ENCODE measurements at regions not wholly inside any gene's neighbourhood (a gene's known extent, or its start where the extent isn't known, plus 50 kb on each side); places are given as distances from the start of the nearest gene placed in this dataset.

- no peak for DNase-seq (ENCODE audit: low spot score, unreplicated experiment)
- H3K4me3 Mint-ChIP-seq (ENCODE audit: low read depth) = no peak overlapping the region
- H3K9me3 Mint-ChIP-seq (ENCODE audit: low read depth) = peaks cover 2% of the 10 kb centered on the region
- H3K27ac Mint-ChIP-seq = no peak overlapping the region
- no peaks in the 10 kb centered on the region for H3K36me3 Mint-ChIP-seq (ENCODE audit: insufficient read depth)
- H3K27me3 Mint-ChIP-seq = no peaks in the 10 kb centered on the region
- TF ChIP-seq CTCF (IDR thresholded peaks at IDR 0.05; ENCODE audit: unreplicated experiment) = no peak
- no peaks in the 10 kb centered on the region for H3K4me1 Mint-ChIP-seq (ENCODE audit: low read depth)
These were observed 1515.2 kb downstream of the PLA2G4A start for GRCh38 chr1:188343914-188344313.

- Mint-ChIP-seq H3K4me1 (ENCODE audit: low read depth) (no peaks in the 10 kb centered on the region), H3K9me3 (ENCODE audit: low read depth) (no peaks in the 10 kb centered on the region), H3K4me3 (ENCODE audit: low read depth) (no peak overlapping the region), H3K27ac (no peak overlapping the region), H3K36me3 (ENCODE audit: insufficient read depth) (no peaks in the 10 kb centered on the region), H3K27me3 (no peaks in the 10 kb centered on the region)
- no peak for DNase-seq (ENCODE audit: low spot score, unreplicated experiment)
- TF ChIP-seq CTCF (IDR thresholded peaks at IDR 0.05; ENCODE audit: unreplicated experiment) = no peak
These were observed 1521.4 kb downstream of the PLA2G4A start for GRCh38 chr1:188350104-188350503.

GRCh38 chr1:188355082-188355481, 1526.3 kb downstream of the PLA2G4A start:
- TF ChIP-seq CTCF (IDR thresholded peaks at IDR 0.05; ENCODE audit: unreplicated experiment) = no peak
- no peak overlapping the region for H3K27ac Mint-ChIP-seq
- H3K4me1 Mint-ChIP-seq (ENCODE audit: low read depth) = no peaks in the 10 kb centered on the region
- H3K4me3 Mint-ChIP-seq (ENCODE audit: low read depth) = no peak overlapping the region
- H3K36me3 Mint-ChIP-seq (ENCODE audit: insufficient read depth) = no peaks in the 10 kb centered on the region
- H3K27me3 Mint-ChIP-seq = no peaks in the 10 kb centered on the region
- no peak for DNase-seq (ENCODE audit: low spot score, unreplicated experiment)
- H3K9me3 Mint-ChIP-seq (ENCODE audit: low read depth) = no peaks in the 10 kb centered on the region

- no peaks in the 10 kb centered on the region for H3K4me1 Mint-ChIP-seq (ENCODE audit: low read depth)
- no peak for TF ChIP-seq CTCF (IDR thresholded peaks at IDR 0.05; ENCODE audit: unreplicated experiment)
- H3K36me3 Mint-ChIP-seq (ENCODE audit: insufficient read depth) = no peaks in the 10 kb centered on the region
- no peak for DNase-seq (ENCODE audit: low spot score, unreplicated experiment)
- no peaks in the 10 kb centered on the region for H3K27me3 Mint-ChIP-seq
- H3K4me3 Mint-ChIP-seq (ENCODE audit: low read depth) = no peak overlapping the region
- H3K27ac Mint-ChIP-seq = no peak overlapping the region
- H3K9me3 Mint-ChIP-seq (ENCODE audit: low read depth) = no peaks in the 10 kb centered on the region
These were observed 1527.1 kb downstream of the PLA2G4A start for GRCh38 chr1:188355847-188356246.

- no peak for TF ChIP-seq CTCF (IDR thresholded peaks at IDR 0.05; ENCODE audit: unreplicated experiment)
- DNase-seq (ENCODE audit: low spot score, unreplicated experiment) = no peak
- H3K9me3 Mint-ChIP-seq (ENCODE audit: low read depth) = no peaks in the 10 kb centered on the region
- no peaks in the 10 kb centered on the region for H3K36me3 Mint-ChIP-seq (ENCODE audit: insufficient read depth)
- no peaks in the 10 kb centered on the region for H3K4me1 Mint-ChIP-seq (ENCODE audit: low read depth)
- H3K4me3 Mint-ChIP-seq (ENCODE audit: low read depth) = no peak overlapping the region
- no peaks in the 10 kb centered on the region for H3K27me3 Mint-ChIP-seq
- H3K27ac Mint-ChIP-seq = no peak overlapping the region
These were observed 1530.6 kb downstream of the PLA2G4A start for GRCh38 chr1:188359315-188359714.

All from progenitor cell of endocrine pancreas (in vitro differentiated cells).